ENCODE measurements at regions not wholly inside any gene's neighbourhood (a gene's known extent, or its start where the extent isn't known, plus 50 kb on each side); places are given as distances from the start of the nearest gene placed in this dataset.

- WGBS (ENCODE audit: insufficient coverage, low coverage, low lambda C conversion rate, missing lambda C conversion rate), result 47% methylated on average over 2 of the region's 2 CpGs
- Histone ChIP-seq H3K4me1 (no peaks in the 10 kb centered on the region), H3K27ac (no peak overlapping the region), H3K9me3 (no peaks in the 10 kb centered on the region), H3K4me3 (no peak overlapping the region), H3K27me3 (no peaks in the 10 kb centered on the region), H3K36me3 (no peaks in the 10 kb centered on the region)
- TF ChIP-seq POLR2A (IDR thresholded peaks at IDR 0.05), result no peak
- TF ChIP-seq, protein P1, sequence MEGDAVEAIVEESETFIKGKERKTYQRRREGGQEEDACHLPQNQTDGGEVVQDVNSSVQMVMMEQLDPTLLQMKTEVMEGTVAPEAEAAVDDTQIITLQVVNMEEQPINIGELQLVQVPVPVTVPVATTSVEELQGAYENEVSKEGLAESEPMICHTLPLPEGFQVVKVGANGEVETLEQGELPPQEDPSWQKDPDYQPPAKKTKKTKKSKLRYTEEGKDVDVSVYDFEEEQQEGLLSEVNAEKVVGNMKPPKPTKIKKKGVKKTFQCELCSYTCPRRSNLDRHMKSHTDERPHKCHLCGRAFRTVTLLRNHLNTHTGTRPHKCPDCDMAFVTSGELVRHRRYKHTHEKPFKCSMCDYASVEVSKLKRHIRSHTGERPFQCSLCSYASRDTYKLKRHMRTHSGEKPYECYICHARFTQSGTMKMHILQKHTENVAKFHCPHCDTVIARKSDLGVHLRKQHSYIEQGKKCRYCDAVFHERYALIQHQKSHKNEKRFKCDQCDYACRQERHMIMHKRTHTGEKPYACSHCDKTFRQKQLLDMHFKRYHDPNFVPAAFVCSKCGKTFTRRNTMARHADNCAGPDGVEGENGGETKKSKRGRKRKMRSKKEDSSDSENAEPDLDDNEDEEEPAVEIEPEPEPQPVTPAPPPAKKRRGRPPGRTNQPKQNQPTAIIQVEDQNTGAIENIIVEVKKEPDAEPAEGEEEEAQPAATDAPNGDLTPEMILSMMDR (IDR thresholded peaks at IDR 0.05), result no peak
- DNase-seq (no peak), ATAC-seq (no peak)
- intact Hi-C loops (cut with DNase I), result no loop called here
Measured at GRCh38 chr5:56433039-56433617, 200.0 kb upstream of the ANKRD55 start.

DNA sequence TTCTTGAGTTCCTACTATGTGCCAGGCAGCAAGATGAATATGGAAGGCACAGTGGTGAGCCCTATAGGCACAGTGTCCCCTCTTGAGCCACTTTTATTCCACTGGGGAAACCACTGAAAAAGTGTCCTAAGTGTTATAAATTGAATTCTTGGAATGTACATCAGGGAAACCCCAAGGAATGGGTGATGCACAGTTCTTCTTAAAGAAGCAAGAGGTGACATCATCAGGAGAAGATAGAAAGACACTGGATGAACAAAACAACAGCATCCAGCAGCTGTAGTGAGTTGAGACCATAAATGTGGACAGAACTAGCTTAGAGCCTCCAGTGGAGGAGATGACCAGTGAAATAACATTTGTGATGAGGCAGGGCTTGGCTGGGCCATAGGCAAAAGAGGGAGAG lies 199.2 kb upstream of the ANKRD55 start:
- DNase-seq (no peak), ATAC-seq (no peak)
- TF ChIP-seq POLR2A (IDR thresholded peaks at IDR 0.05), result no peak
- TF ChIP-seq, protein P1 (IDR thresholded peaks at IDR 0.05), result no peak
- H3K4me1 ChIP-seq, result no peaks in the 10 kb centered on the region
- no peak overlapping the region for H3K4me3 ChIP-seq
- H3K9me3 ChIP-seq, result no peaks in the 10 kb centered on the region
- H3K36me3 ChIP-seq, result no peaks in the 10 kb centered on the region
- intact Hi-C loops (cut with DNase I), result no loop called here
- H3K27me3 ChIP-seq, result no peaks in the 10 kb centered on the region
- no peak overlapping the region for H3K27ac ChIP-seq

GRCh38 chr5:56430422-56430821 lies 197.3 kb upstream of the ANKRD55 start:
- 57% methylated on average over 1 of the region's 1 CpG for WGBS (ENCODE audit: insufficient coverage, low coverage, low lambda C conversion rate, missing lambda C conversion rate)
- no peaks in the 10 kb centered on the region for H3K4me1 ChIP-seq
- intact Hi-C loops (cut with DNase I), result no loop called here
- no peak overlapping the region for H3K27ac ChIP-seq
- no peaks in the 10 kb centered on the region for H3K27me3 ChIP-seq
- no peaks in the 10 kb centered on the region for H3K36me3 ChIP-seq
- H3K4me3 ChIP-seq, result no peak overlapping the region
- TF ChIP-seq, protein P1 (IDR thresholded peaks at IDR 0.05), result no peak
- no peak for TF ChIP-seq POLR2A (IDR thresholded peaks at IDR 0.05)
- ATAC-seq (no peak), DNase-seq (no peak)
- H3K9me3 ChIP-seq, result no peaks in the 10 kb centered on the region

- Histone ChIP-seq H3K36me3 (no peaks in the 10 kb centered on the region), H3K27me3 (no peaks in the 10 kb centered on the region), H3K9me3 (no peaks in the 10 kb centered on the region), H3K4me1 (no peaks in the 10 kb centered on the region), H3K4me3 (no peak overlapping the region), H3K27ac (no peak overlapping the region)
- WGBS (ENCODE audit: insufficient coverage, low coverage, low lambda C conversion rate, missing lambda C conversion rate), result 61% methylated on average over 6 of the region's 6 CpGs
- intact Hi-C loops (cut with DNase I), result no loop called here
- TF ChIP-seq, protein P1 (IDR thresholded peaks at IDR 0.05), result no peak
- no peak for TF ChIP-seq POLR2A (IDR thresholded peaks at IDR 0.05)
- DNase-seq (peak in 1 of 3 donors; percentile 34), ATAC-seq (peak in 2 of 4 donors; percentile 16 to 21)
Measured at GRCh38 chr5:56429110-56429561, 196.0 kb upstream of the ANKRD55 start.

GRCh38 chr5:56426693-56427092 lies 193.6 kb upstream of the ANKRD55 start:
- 86% methylated on average over 4 of the region's 4 CpGs for WGBS (ENCODE audit: insufficient coverage, low coverage, low lambda C conversion rate, missing lambda C conversion rate)
- intact Hi-C loops (cut with DNase I), result no loop called here

More at GRCh38 chr5:56426693-56427092, 193.6 kb upstream of the ANKRD55 start:
- TF ChIP-seq, protein P1 (IDR thresholded peaks at IDR 0.05), result no peak
- no peak for TF ChIP-seq POLR2A (IDR thresholded peaks at IDR 0.05)
- H3K36me3 ChIP-seq, result no peaks in the 10 kb centered on the region
- no peak for DNase-seq
- no peak overlapping the region for H3K4me3 ChIP-seq
- H3K4me1 ChIP-seq, result no peaks in the 10 kb centered on the region
- H3K27ac ChIP-seq, result no peak overlapping the region
- ATAC-seq, result no peak
- H3K27me3 ChIP-seq, result no peaks in the 10 kb centered on the region
- H3K9me3 ChIP-seq, result no peaks in the 10 kb centered on the region

Data from right lobe of liver (tissue), 6 donors.